NCI-H146 (cell line): ENCODE measurements at regions not wholly inside any gene's neighbourhood (a gene's known extent, or its start where the extent isn't known, plus 50 kb on each side); places are given as distances from the start of the nearest gene placed in this dataset.

ENCODE experiments used
- DNase-seq: peaks from one replicate; lab custom pipeline; 2025; lab: John Stamatoyannopoulos, UW

DNA sequence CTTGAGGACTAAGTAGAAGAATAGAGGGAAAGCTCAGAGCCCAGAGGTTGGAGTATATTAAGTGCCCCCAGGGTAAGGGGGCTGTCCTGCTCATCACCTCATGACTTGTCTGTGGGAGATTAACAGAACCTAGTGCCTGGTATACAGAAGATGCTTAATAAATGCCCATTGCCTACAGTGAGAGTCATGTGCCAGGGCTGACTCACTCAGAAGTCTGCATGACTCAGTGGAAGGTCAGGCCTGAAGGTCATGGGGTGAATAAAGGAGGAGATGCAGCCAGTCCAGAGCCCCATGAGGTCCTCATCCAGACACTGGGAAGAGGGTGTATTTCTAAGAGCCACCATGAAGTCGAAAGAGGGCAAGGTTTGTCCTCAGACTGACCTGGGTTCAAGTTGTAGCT is 62.5 kb upstream of the TLE3 start:
- no peak for DNase-seq

DNA sequence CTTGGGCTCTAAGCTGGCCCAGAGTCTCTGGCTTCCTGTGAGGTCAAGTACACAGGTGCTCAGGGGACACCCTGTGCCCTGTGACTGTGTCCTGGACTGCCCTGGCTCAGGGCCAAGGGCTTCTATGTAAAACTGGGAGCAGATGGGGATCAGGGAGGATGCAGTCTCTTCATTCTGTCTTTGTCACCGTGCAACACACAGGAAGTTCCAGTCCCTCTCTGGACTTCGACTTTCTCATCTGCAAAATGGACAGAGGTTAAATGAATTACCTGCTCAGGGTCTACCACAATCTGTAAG is 61.9 kb upstream of the TLE3 start:
- no peak for DNase-seq

DNA sequence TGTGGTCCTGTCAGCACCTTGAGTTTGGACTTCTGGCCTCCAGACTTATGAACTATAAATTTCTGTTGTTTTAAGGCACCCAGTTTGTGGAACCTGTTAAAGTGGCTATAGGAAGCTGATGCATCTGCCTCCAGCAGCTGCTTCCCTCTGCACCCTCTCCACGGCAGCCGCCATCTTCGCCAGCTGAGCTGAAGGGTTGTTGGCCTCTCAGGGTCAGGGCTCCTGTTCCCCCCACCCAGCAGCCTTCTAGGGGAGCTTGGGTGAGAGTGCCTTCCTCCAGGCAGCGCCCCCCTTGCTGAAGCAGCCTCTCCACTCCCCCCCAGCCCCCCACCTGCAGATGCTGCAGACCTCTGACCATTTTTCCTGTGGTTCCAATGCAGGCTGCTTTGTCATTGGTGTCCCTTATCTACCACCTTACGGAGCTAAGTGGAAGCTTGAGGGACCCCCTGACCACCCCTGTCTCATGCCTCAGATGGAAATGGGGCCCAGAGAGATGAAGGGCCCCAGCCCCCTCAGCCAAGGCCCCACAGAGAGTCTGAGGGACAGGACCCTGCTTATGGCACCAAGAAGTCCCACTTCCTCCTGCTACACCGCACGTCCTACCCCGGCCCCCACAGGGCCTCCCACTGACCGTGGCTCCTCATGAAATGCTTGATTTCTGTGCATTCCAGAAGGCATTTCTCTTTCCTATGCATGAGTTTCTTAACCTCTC is 61.4 kb upstream of the TLE3 start:
- no peak for DNase-seq

DNA sequence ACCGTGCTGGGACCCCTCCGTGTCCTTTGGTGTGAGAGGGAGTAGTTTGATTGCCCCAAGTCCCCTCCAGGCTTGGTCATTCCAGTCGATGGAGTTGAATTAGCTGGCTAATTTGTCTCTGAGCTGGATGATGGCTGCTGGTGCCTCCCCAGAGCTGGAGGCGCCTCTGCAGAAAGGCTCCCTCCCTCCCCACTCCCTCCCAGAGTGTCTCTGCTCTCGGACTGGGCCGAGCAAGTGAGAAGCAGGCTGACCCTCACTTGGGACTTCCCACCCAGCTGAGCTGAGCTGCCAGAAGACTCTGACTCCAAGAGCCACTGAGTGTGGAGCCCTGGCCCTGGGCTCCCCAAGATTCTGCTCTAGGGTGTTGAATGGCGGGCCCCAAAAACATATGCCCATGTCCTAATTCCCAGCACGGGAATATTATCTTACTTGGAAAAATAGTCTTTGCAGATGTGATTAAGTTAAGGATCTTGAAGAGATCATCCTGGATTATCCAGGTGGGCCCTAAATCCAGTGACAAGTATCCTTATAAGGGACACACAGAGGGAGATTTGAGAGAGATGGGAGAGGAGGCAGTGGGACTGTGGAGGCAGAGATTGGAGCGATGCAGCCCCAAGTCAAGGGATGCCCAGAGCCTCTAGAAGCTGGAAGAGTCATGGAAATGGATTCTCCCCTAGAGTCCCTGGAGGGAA is 60.7 kb upstream of the TLE3 start:
- no peak for DNase-seq

DNA sequence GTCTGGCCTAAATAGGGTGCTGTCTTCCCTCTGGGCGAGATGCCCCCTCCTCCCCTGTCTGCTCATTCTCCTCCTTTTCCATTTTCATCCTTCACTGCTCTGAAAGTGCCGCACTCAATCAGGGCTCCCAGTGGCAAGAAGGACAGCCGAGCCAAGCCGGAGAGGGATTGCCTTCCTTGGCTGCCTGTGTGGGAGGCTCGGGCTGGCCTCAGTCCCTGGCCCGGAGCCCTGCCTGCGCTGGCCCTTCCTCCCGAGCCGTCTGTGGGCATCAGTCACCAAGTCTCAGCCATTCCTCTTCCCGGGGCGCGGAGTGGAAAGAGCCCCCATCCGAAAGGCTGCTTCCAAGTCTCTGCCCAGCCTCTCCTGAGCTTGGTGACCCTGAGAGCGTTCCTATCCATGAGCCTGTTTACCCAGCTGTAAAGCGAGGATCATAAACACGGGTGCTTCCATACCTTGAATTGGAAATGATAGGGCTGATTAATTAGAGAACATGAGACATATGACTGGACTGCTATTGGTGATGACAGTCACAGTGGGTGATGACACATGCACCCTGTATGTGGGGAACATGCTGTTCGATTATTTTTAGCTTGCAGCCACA is 59.1 kb upstream of the TLE3 start:
- peak; percentile 65 for DNase-seq

DNA sequence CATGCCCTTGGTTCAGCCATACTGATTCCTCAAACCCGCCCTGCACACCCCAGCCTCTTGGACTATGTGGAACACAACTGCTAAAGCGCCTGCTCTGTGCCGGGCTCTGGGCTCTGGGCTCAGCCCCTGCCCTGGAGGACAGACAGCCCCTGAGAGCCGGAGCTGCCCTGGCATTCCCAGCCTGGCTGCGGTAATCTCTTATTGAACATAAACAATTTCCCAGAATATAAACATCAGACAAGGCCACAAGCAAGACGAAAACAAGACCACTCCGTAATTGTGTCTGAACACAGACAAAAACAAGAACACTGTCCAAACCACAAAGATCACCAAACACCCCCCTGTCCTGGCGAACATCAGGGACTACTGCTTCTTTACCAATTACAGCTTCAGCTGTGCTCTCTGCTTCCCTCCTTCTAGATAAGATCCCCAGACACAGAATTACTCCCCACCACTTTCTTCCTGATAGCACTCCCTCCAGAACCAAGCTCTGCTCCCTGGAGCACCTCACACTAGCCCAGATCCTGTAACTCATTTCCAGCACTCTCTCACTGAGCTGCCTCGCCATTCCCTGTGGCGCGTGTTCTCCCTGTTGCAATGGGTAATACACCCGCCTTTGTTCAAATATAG is 57.1 kb upstream of the TLE3 start:
- DNase-seq = no peak

DNA sequence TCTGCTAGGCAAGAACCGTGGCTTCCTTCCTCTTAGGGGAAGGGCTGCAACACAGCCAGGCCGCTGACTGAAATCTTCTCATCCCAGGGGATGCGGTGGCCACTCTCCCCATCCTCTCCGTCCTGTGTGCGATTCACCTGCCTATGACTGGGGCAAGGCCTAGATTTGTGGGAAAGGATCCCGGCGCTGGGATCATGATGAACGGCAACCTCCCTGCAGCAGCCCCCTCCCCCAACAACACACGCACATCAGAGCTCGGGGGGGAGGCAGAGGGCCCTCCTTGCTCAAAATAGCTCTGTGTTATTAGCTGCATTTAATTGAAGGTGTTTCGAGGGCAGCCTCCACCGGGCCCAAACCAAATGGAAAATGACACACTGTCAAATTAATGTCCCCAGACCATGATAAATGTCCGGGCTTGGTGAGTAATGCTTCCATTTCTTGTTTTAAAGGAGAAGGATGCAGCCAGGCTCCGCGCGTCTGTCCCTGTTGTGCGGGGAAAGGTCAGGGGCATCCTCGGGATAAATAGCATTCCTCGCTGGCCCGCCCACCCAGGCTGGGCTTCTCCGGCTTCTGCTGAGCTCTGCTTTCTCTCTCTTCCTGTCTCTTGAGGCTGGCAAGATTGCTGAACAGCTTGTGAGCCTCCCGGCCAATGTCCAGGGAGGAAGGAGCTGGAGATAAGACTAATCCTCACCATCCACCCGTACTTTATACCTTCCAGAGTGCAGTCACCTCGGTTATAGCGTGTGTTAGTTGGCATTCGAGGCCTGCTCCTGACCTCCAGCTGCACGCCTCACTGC is 56.4 kb upstream of the TLE3 start:
- no peak for DNase-seq

DNA sequence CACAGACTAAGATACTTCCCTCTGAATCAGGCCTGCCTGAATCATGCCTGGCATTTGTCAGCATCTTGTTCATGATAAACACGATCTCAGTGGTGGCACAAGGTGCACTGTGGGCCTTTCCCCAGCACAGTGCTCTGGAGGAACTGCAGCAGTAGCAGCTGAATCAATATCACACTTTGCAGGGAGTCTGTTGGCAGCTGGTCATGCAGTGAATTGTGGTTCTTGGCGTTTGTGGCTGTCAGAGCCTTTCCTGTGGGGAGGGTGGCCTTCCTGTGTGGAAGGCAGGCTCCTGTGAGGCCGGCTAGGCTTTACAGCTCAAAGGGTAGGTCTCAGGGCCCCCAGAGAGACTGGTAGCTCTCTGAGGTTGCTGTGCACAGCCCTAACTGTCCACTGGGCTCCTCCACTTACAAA is 54.4 kb upstream of the TLE3 start:
- DNase-seq = peak; percentile 87

DNA sequence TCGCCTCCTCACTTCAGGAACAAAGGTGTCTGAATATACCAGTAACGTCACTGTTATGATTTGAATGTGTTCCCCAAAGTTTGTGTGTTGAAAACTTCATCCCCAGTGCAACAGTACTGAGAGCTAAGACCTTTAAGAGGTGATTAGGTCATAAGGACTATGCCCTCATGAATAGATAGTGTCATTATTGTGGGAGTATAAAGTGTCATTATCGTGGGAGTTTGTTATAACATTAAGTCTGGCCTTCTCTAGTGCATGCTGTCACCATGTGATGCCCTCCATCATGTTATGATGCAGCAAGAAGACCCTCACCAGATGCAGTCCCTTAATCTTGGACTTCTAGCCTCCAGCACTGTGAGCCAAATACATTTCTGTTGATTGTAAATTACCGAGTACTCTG is 53.7 kb upstream of the TLE3 start:
- no peak for DNase-seq

DNA sequence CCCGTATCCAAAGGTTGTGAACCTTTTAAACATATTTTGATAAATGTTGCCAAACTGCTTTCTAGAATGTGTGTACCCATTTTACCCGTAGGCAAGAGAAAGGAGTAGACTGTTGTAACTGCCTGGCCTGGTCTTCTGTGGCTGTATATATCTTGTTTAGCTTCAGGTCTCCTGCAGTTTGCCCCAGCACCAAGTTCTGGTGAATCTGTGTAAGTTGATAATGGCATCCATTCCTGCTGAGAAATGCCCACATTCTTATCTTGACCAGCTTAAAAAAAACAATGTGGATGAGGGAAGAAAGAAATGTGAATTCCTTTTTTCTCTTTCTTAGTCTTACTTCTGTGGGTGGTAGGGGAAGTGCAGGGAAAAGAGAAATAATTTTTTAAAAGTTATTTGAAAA is 53.3 kb upstream of the TLE3 start:
- no peak for DNase-seq

DNA sequence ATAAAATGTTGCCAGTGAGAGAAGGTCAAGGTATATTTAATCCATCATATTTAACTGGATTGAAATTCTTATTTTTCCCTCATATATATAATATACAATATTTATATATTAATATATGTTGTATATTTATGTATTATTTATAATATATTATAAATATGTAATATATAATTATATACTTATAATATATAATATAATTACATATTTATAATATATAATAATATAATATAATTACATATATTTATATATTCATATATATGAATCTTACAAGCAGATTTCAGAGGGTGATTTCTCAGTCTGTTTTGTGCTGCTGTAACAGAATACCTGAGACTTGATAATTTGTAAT is 52.7 kb upstream of the TLE3 start:
- DNase-seq = no peak

DNA sequence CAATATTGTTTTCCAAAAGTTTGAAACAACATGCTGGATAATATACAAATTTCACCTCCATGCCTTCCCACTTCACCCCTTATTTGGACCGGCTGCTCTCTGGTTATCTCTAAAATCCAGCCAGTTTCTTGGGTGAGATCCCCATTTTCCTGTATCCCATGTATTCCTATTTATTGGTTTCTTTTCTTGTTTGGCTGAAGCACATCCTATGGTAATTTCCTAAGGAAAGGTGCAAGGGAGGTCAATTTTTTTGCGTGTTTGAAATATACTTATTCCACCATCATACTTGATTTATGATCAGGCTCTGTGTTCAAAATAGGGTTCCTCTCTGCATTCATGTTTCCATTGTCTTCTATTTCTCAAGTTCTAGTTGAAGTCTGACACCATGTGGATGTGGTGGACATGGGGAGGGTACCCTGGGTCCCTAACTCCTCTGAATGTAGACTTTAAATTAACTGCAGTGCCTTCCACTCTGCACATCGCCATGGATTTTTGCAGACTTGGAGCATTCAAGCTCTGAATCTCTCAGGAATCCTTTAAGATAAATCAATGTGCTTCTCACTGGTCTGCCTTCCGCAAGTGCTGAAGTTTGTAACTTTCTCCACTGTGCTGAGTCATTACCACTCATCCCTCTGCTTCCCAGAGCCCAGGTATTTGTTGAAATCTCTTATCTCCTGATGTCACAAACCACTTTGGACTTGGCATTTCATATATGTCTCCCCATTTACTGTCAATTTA is 52.1 kb upstream of the TLE3 start:
- DNase-seq = no peak

DNA sequence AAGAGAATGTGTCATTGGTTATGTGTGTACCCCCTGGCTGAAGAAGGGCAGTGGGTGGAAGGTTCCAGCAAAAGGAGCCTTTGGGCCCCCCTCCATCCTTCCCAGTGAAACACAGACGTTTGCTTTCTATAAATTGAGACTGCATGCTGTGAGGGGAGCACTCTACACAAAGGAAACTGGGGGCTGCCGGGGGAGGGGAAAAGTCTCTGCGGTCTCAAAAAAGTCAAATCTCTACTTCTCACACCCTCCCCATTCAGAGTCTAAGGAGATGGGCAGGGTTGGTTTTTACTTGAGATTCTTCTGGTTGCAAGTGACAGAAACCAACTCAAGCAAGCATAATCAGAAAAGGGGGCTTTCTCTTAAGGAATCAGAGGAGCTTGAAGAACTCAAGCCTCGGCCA is 50.1 kb upstream of the TLE3 start:
- DNase-seq = no peak
